D721Med (cell line): ENCODE measurements at regions not wholly inside any gene's neighbourhood (a gene's known extent, or its start where the extent isn't known, plus 50 kb on each side); places are given as distances from the start of the nearest gene placed in this dataset.

ENCODE experiments used
- DNase-seq: peaks from one replicate; pipeline ENCODE4 v3.0.0; 2011; ENCODE audit warnings: low spot score; ENCODE audit not compliant: insufficient read length
- FAIRE-seq: peaks from 2 replicates; lab custom pipeline; 2011; peaks lifted over from hg19 to GRCh38; lab: Jason Lieb, UNC
- TF ChIP-seq, protein P1 (sequence below): IDR thresholded peaks from 2 replicates; pipeline ENCODE4 v1.5.1; 2012; ENCODE audit warnings: mild to moderate bottlenecking, control low read depth; ENCODE audit not compliant: insufficient read depth; ENCODE audit errors: missing control alignments

DNA sequence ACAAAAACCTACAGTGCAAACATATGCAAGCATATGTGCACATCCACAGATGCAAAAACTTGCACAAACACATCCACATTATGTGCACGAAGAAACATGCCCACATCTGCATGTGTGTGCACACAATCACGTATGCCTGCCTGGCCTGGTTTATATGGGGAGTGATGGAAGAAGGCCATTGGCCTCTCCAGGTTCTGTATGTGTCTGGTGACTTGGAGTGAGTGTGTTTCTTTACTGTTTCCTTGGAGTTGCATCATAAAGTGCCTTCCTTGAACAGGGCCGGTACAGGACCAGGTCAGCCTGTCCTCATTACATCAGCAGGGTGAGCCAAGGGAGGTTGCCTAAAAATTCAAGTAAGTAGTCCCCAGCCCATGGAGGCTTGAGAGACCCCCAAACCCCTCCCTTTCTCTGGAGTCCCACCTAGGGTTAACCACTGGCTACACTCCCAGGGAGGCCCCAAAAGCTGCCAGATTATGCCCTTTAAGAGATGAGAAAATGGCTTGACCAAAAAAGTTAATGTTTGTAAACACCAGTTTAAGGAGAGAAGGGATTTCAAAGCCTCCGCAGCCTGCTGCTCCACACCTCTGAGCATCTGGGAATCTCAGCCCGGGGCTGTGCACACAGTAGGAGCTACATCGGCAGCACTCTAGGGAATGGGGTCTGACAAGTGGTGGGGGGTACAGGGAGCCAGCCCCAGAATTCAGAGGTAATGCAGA is 140.8 kb downstream of the VEGFA start:
- FAIRE-seq = no peak
- no peak for DNase-seq
- TF ChIP-seq, protein P1, sequence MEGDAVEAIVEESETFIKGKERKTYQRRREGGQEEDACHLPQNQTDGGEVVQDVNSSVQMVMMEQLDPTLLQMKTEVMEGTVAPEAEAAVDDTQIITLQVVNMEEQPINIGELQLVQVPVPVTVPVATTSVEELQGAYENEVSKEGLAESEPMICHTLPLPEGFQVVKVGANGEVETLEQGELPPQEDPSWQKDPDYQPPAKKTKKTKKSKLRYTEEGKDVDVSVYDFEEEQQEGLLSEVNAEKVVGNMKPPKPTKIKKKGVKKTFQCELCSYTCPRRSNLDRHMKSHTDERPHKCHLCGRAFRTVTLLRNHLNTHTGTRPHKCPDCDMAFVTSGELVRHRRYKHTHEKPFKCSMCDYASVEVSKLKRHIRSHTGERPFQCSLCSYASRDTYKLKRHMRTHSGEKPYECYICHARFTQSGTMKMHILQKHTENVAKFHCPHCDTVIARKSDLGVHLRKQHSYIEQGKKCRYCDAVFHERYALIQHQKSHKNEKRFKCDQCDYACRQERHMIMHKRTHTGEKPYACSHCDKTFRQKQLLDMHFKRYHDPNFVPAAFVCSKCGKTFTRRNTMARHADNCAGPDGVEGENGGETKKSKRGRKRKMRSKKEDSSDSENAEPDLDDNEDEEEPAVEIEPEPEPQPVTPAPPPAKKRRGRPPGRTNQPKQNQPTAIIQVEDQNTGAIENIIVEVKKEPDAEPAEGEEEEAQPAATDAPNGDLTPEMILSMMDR = no peak

- FAIRE-seq (no peak), DNase-seq (no peak)
- TF ChIP-seq, protein P1 = no peak
These were observed 140.2 kb downstream of the VEGFA start for GRCh38 chr6:43910149-43910637.

GRCh38 chr6:43909474-43910148 is 139.6 kb downstream of the VEGFA start:
- DNase-seq (no peak), FAIRE-seq (no peak)
- TF ChIP-seq, protein P1 = no peak

DNA sequence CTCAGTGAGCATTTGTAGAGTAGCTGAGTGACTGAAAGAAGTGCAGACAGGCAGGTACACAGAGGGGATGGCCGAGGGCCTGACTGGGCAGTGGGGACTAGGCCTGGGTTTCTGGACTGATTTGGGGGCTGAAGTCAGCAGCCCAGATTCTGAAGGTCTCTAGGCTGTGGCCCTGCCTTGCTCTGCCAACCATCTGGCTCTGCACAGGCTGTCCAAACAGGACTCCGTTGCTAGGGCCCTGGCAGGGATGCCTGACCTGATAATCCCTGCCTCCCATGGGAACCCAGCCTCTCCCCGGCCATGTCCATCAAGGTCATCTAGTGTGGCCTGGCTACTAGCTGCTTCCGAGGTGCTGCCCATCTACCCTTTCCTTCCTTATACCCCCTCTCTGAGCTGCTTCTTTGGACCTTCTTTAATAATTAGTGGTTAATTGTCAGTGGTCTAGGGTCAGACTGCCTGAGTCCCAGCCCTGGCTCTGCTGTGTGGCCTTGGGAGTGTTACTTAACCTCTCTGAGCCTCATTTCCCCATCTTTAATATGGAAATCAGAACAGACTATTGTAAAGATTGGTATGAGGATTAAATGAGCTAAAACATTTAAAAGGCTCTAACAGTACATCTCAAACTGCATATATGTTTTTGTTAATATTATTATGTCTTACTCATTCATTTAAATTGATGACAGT is 137.9 kb downstream of the VEGFA start:
- DNase-seq = no peak
- FAIRE-seq = no peak
- TF ChIP-seq, protein P1 = no peak

DNA sequence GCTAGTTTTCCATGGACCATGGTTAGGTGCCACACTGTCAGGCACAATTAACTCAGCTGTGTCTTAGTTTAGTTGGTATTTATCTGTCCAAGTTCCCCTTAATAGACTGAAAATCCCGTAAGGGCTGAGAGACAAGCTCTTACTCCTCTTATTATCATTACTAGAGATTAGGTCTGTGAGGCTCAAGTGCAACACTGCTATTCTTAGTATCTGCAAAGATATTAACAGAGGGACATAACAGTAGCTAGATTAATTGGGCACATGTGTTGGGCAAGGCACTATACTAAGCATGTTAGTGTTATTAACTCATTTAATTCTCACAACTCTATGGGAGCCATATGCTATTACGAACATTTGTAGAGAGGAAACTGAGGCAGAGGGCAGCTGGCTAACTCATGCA is 137.3 kb downstream of the VEGFA start:
- TF ChIP-seq, protein P1 = no peak
- no peak for DNase-seq
- FAIRE-seq = no peak

GRCh38 chr6:43904311-43905123 is 134.5 kb downstream of the VEGFA start:
- TF ChIP-seq, protein P1 = no peak
- DNase-seq (no peak), FAIRE-seq (no peak)
